Gastrocnemius medialis (tissue), 4 donors: ENCODE measurements at regions not wholly inside any gene's neighbourhood (a gene's known extent, or its start where the extent isn't known, plus 50 kb on each side); places are given as distances from the start of the nearest gene placed in this dataset.

Source experiments
- CTCF ChIP-seq, 5 experiments: fragments of 450-650 bp in 3 of 5; fragments of 200-600 bp in 2 of 5; sonication (generic) in 2 of 5; IDR thresholded peaks in 4 of 5; conservative IDR thresholded peaks in 1 of 5; 1 replicate in 4 of 5; 2 replicates in 1 of 5; pipeline ENCODE4 v1.5.1; 2016 to 2019; ENCODE audit warnings: antibody characterized with exemption in 5 of 5, mild to moderate bottlenecking in 3 of 5, moderate library complexity in 3 of 5
- POLR2A ChIP-seq, 2 donors: fragments of 450-650 bp; IDR thresholded peaks; one replicate each; pipeline ENCODE4 v1.6.1; 2017; ENCODE audit warnings: antibody characterized with exemption in 2 of 2, mild to moderate bottlenecking in 2 of 2, moderate library complexity in 2 of 2

- TF ChIP-seq CTCF (IDR thresholded peaks at IDR 0.05 in 4 of 5, conservative IDR thresholded peaks at IDR 0.05 in 1 of 5) (no peak), POLR2A (IDR thresholded peaks at IDR 0.05) (no peak)
Observed at GRCh38 chr3:31404871-31405270, 127.9 kb upstream of the STT3B start.
